HK-2 (cell line): ENCODE measurements at regions not wholly inside any gene's neighbourhood (a gene's known extent, or its start where the extent isn't known, plus 50 kb on each side); places are given as distances from the start of the nearest gene placed in this dataset.

Experiments used
- DNase-seq: peaks from one replicate; pipeline ENCODE4 v3.0.0-alpha.2; 2018; ENCODE audit not compliant: unreplicated experiment

GRCh38 chrX:8971116-8971515 is 62.8 kb downstream of the FAM9B start:
- no peak for DNase-seq

GRCh38 chrX:8969378-8969777 is 64.5 kb downstream of the FAM9B start:
- no peak for DNase-seq

- DNase-seq, result no peak
These were observed 66.5 kb downstream of the FAM9B start for GRCh38 chrX:8967461-8967860.

GRCh38 chrX:8960957-8961468 is 72.9 kb downstream of the FAM9B start:
- no peak for DNase-seq

GRCh38 chrX:8955511-8955910 is 78.4 kb downstream of the FAM9B start:
- DNase-seq, result no peak

- DNase-seq, result no peak
These were observed 87.4 kb downstream of the FAM9B start for GRCh38 chrX:8946563-8946962.

GRCh38 chrX:8939322-8939721 is 94.6 kb downstream of the FAM9B start:
- DNase-seq, result no peak

GRCh38 chrX:8927701-8928100 is 106.2 kb downstream of the FAM9B start:
- no peak for DNase-seq

- DNase-seq, result no peak
These were observed 106.8 kb downstream of the FAM9B start for GRCh38 chrX:8927066-8927635.

GRCh38 chrX:8921615-8922014 is 112.3 kb downstream of the FAM9B start:
- DNase-seq, result no peak

- DNase-seq, result no peak
These were observed 114.1 kb downstream of the FAM9B start for GRCh38 chrX:8919801-8920200.

- DNase-seq, result no peak
These were observed 115.5 kb upstream of the FAM9A start for GRCh38 chrX:8916697-8917096.

- DNase-seq, result no peak
These were observed 113.5 kb upstream of the FAM9A start for GRCh38 chrX:8914681-8915080.

GRCh38 chrX:8913655-8914409 is 112.6 kb upstream of the FAM9A start:
- no peak for DNase-seq

GRCh38 chrX:8907688-8908087 is 106.5 kb upstream of the FAM9A start:
- no peak for DNase-seq

GRCh38 chrX:8906299-8906938 is 105.2 kb upstream of the FAM9A start:
- no peak for DNase-seq

GRCh38 chrX:8897259-8897658 is 96.1 kb upstream of the FAM9A start:
- no peak for DNase-seq

- no peak for DNase-seq
These were observed 89.6 kb upstream of the FAM9A start for GRCh38 chrX:8890794-8891193.

GRCh38 chrX:8887004-8887403 is 85.8 kb upstream of the FAM9A start:
- no peak for DNase-seq

- DNase-seq, result peak; percentile 17
These were observed 78.6 kb upstream of the FAM9A start for GRCh38 chrX:8879750-8880149.

GRCh38 chrX:8873956-8874355 is 72.8 kb upstream of the FAM9A start:
- no peak for DNase-seq

GRCh38 chrX:8873102-8873501 is 71.9 kb upstream of the FAM9A start:
- no peak for DNase-seq

- no peak for DNase-seq
These were observed 69.2 kb upstream of the FAM9A start for GRCh38 chrX:8870411-8870810.
